Cardiac septum (tissue), 1 donor: ENCODE measurements at regions not wholly inside any gene's neighbourhood (a gene's known extent, or its start where the extent isn't known, plus 50 kb on each side); places are given as distances from the start of the nearest gene placed in this dataset.
A peak's percentile ranks its signal among the peaks of the same experiment; 100 is the strongest.

ENCODE experiments used
- DNase-seq: peaks from one replicate; pipeline ENCODE4 v3.0.0-alpha.2; 2020; ENCODE audit warnings: low spot score
- intact Hi-C: fragments of 100-400 bp; cut with DNase I; formaldehyde crosslinking; loops from one replicate; pipeline ENCODE4 v1.14.0; 2022
- donor health status: DM: no; HTN: no; CAD: no.

- intact Hi-C loops, result loop anchor here (10.0 kb wide), 1 partner anchor 183 kb away; no protein-coding TSS in a partner anchor
- no peak for DNase-seq
Measured at GRCh38 chr3:107428051-107428858, 51.0 kb downstream of the CCDC54 start.

GRCh38 chr3:107429320-107430181, 52.3 kb downstream of the CCDC54 start:
- intact Hi-C loops, result loop anchor here (2.0 to 10.0 kb wide), 5 partner anchors 157 to 255 kb away; no protein-coding TSS in a partner anchor
- peak; percentile 88 for DNase-seq

GRCh38 chr3:107430214-107430995, 53.2 kb downstream of the CCDC54 start:
- intact Hi-C loops, result loop anchor here (2.0 to 10.0 kb wide), 4 partner anchors 158 to 254 kb away; no protein-coding TSS in a partner anchor
- DNase-seq, result no peak

- intact Hi-C loops, result loop anchor here (1.0 to 10.0 kb wide), 5 partner anchors 93 to 254 kb away; no protein-coding TSS in a partner anchor
- DNase-seq, result no peak
Measured at GRCh38 chr3:107430996-107431245, 53.7 kb downstream of the CCDC54 start.

- intact Hi-C loops, result loop anchor here (1.0 to 10.0 kb wide), 5 partner anchors 93 to 253 kb away; no protein-coding TSS in a partner anchor
- peak; percentile 87 for DNase-seq
Measured at GRCh38 chr3:107431246-107432012, 54.2 kb downstream of the CCDC54 start.

GRCh38 chr3:107432013-107432515, 54.8 kb downstream of the CCDC54 start:
- intact Hi-C loops, result loop anchor here (5.0 to 10.0 kb wide), 2 partner anchors 160 to 253 kb away; no protein-coding TSS in a partner anchor
- DNase-seq, result no peak

GRCh38 chr3:107432646-107433045, 55.4 kb downstream of the CCDC54 start:
- no peak for DNase-seq
- intact Hi-C loops, result loop anchor here (5.0 to 10.0 kb wide), 2 partner anchors 160 to 252 kb away; no protein-coding TSS in a partner anchor

GRCh38 chr3:107436029-107436428, 58.8 kb downstream of the CCDC54 start:
- DNase-seq, result no peak
- intact Hi-C loops, result loop anchor here (10.0 kb wide), 1 partner anchor 249 kb away; no protein-coding TSS in a partner anchor

GRCh38 chr3:107438671-107439070, 61.4 kb downstream of the CCDC54 start:
- DNase-seq, result no peak
- intact Hi-C loops, result loop anchor here (10.0 kb wide), 1 partner anchor 246 kb away; no protein-coding TSS in a partner anchor

GRCh38 chr3:107441617-107442016, 64.4 kb downstream of the CCDC54 start:
- intact Hi-C loops, result no loop called here

GRCh38 chr3:107443461-107443860, 66.2 kb downstream of the CCDC54 start:
- DNase-seq, result no peak
- intact Hi-C loops, result no loop called here

More at GRCh38 chr3:107441617-107442016, 64.4 kb downstream of the CCDC54 start:
- no peak for DNase-seq

- DNase-seq, result no peak
- intact Hi-C loops, result no loop called here
Measured at GRCh38 chr3:107446706-107447105, 69.5 kb downstream of the CCDC54 start.

GRCh38 chr3:107450254-107450893, 72.4 kb upstream of the BBX start:
- DNase-seq, result no peak
- intact Hi-C loops, result no loop called here

GRCh38 chr3:107452436-107452835, 70.3 kb upstream of the BBX start:
- intact Hi-C loops, result no loop called here
- no peak for DNase-seq

- DNase-seq, result no peak
- intact Hi-C loops, result no loop called here
Measured at GRCh38 chr3:107453504-107453903, 69.3 kb upstream of the BBX start.

GRCh38 chr3:107455621-107456020, 67.1 kb upstream of the BBX start:
- DNase-seq, result no peak
- intact Hi-C loops, result no loop called here

GRCh38 chr3:107456501-107456900, 66.3 kb upstream of the BBX start:
- DNase-seq, result no peak
- intact Hi-C loops, result no loop called here

GRCh38 chr3:107458871-107459270, 63.9 kb upstream of the BBX start:
- intact Hi-C loops, result no loop called here

More at GRCh38 chr3:107458871-107459270, 63.9 kb upstream of the BBX start:
- DNase-seq, result no peak
